Natural killer cell (primary cell): ENCODE measurements at regions not wholly inside any gene's neighbourhood (a gene's known extent, or its start where the extent isn't known, plus 50 kb on each side); places are given as distances from the start of the nearest gene placed in this dataset.

Experiments
- ATAC-seq, 3 donors: fragments of 150-1000 bp in 2 of 3; fragments of 200-7000 bp in 1 of 3; cut with Tn5 transposase; 1 replicate in 1 of 3; 2 replicates in 2 of 3; pipeline ENCODE4 v1.10.0; 2021; ENCODE audit warnings: mild to moderate bottlenecking in 2 of 3, moderate library complexity in 2 of 3
- DNase-seq, 2 donors: peaks; one replicate each; pipeline versions ENCODE4 v3.0.0 to v3.0.0-alpha.2; 2013 to 2021; ENCODE audit warnings: mixed read lengths in 1 of 2
- H3K27ac ChIP-seq: one replicate; pipeline ENCODE4 v1.5.1; 2013; ENCODE audit warnings: mild to moderate bottlenecking, low read length
- H3K27me3 ChIP-seq: one replicate; pipeline ENCODE4 v1.6.1; 2013; ENCODE audit warnings: low read length; ENCODE audit not compliant: control insufficient read depth, insufficient read depth
- H3K36me3 ChIP-seq: one replicate; pipeline ENCODE4 v1.6.1; 2013; ENCODE audit warnings: low read length; ENCODE audit not compliant: control insufficient read depth, insufficient read depth
- H3K4me1 ChIP-seq: one replicate; pipeline ENCODE4 v1.6.1; 2013; ENCODE audit warnings: low read length; ENCODE audit not compliant: control insufficient read depth, insufficient read depth
- H3K4me3 ChIP-seq: one replicate; pipeline ENCODE4 v1.5.1; 2013; ENCODE audit warnings: low read length
- H3K9me3 ChIP-seq: one replicate; pipeline ENCODE4 v1.6.1; 2013; ENCODE audit warnings: low read length; ENCODE audit not compliant: control insufficient read depth, insufficient read depth
- H3K27ac Mint-ChIP-seq, 2 donors: one replicate each; pipeline ENCODE4 v1.8.0; 2022; ENCODE audit warnings: mild to moderate bottlenecking in 2 of 2, mixed read lengths in 2 of 2, moderate library complexity in 1 of 2
- H3K27me3 Mint-ChIP-seq, 2 donors: one replicate each; pipeline ENCODE4 v1.8.0; 2022; ENCODE audit warnings: low read depth in 2 of 2, mixed read lengths in 2 of 2
- H3K36me3 Mint-ChIP-seq: one replicate; pipeline ENCODE4 v1.8.0; 2022; ENCODE audit warnings: mixed read lengths
- H3K4me1 Mint-ChIP-seq, 2 donors: one replicate each; pipeline ENCODE4 v1.8.0; 2022; ENCODE audit warnings: mixed read lengths in 2 of 2
- H3K4me3 Mint-ChIP-seq: one replicate; pipeline ENCODE4 v1.8.0; 2022; ENCODE audit warnings: mild to moderate bottlenecking, moderate library complexity, mixed read lengths
- H3K9me3 Mint-ChIP-seq, 2 donors: one replicate each; pipeline ENCODE4 v1.8.0; 2022; ENCODE audit warnings: mixed read lengths in 2 of 2
- WGBS: methylation state at CpG from one replicate; pipeline ENCODE4 v1.1.7; 2013; ENCODE audit warnings: missing lambda C conversion rate; ENCODE audit not compliant: insufficient coverage; 5-methylcytosine and 5-hydroxymethylcytosine counted together
- intact Hi-C: fragments of 100-400 bp; cut with micrococcal nuclease; formaldehyde crosslinking; loops from one replicate; pipeline ENCODE4 v1.14.2; 2022
- TF ChIP-seq, protein P1 (sequence below): fragments of 200-600 bp; IDR thresholded peaks from one replicate; pipeline ENCODE4 v1.8.0; 2022; ENCODE audit warnings: antibody characterized with exemption

DNA sequence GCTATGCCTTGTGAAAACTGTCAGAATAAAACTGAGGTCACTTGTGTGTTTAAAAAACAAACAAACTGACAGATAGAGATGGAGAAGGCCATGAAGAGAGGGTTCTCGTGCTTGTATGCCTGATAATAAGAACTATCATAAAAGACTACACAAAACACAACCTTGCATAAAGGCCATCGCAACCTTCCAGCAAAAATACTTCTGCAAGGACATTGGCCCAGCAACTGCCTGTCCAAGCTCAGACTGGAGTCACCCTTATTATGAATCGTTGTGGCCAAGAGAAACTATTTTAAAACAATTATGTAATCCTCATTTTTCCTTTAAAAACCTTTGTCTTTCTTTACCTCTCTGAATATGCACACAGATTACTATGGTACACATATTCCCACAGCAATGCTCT, 93.0 kb upstream of the SMLR1 start:
- Histone ChIP-seq H3K36me3 (no peaks in the 10 kb centered on the region), H3K9me3 (no peaks in the 10 kb centered on the region), H3K4me3 (no peak overlapping the region), H3K4me1 (no peaks in the 10 kb centered on the region), H3K27me3 (no peaks in the 10 kb centered on the region), H3K27ac (no peak overlapping the region)
- no peaks in the 10 kb centered on the region for H3K9me3 Mint-ChIP-seq
- H3K4me1 Mint-ChIP-seq = peaks cover 13 to 16% of the 10 kb centered on the region in 2 donors
- no peak overlapping the region for H3K4me3 Mint-ChIP-seq
- ATAC-seq (no peak), DNase-seq (no peak)
- H3K27ac Mint-ChIP-seq = no peak overlapping the region
- H3K36me3 Mint-ChIP-seq = no peaks in the 10 kb centered on the region
- intact Hi-C loops = no loop called here
- TF ChIP-seq, protein P1, sequence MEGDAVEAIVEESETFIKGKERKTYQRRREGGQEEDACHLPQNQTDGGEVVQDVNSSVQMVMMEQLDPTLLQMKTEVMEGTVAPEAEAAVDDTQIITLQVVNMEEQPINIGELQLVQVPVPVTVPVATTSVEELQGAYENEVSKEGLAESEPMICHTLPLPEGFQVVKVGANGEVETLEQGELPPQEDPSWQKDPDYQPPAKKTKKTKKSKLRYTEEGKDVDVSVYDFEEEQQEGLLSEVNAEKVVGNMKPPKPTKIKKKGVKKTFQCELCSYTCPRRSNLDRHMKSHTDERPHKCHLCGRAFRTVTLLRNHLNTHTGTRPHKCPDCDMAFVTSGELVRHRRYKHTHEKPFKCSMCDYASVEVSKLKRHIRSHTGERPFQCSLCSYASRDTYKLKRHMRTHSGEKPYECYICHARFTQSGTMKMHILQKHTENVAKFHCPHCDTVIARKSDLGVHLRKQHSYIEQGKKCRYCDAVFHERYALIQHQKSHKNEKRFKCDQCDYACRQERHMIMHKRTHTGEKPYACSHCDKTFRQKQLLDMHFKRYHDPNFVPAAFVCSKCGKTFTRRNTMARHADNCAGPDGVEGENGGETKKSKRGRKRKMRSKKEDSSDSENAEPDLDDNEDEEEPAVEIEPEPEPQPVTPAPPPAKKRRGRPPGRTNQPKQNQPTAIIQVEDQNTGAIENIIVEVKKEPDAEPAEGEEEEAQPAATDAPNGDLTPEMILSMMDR = no peak
- no peaks in the 10 kb centered on the region for H3K27me3 Mint-ChIP-seq
- WGBS = 90% methylated on average over 2 of the region's 3 CpGs

DNA sequence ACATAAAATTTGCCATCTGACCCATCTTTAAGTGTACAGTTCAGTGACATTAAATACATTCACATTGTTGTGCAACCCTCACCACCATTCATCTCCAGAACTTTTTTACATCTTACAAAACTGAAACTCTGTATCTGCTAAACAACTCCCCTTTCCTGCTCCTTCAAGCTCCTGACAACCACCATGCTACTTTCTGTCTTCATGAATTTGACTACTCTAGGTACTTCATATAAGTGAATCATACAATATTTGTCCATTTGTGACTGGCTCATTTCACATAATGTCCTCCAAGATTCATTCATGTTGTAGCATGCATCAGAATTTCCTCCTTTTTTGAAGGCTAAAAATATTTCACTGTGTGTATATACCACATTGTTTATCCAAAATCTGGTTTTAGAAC, 86.9 kb upstream of the SMLR1 start:
- H3K9me3 ChIP-seq = no peaks in the 10 kb centered on the region
- TF ChIP-seq, protein P1 = no peak
- no peak overlapping the region for H3K4me3 ChIP-seq
- no peak overlapping the region for H3K27ac ChIP-seq
- peaks cover 4% of the 10 kb centered on the region for H3K27me3 ChIP-seq
- Mint-ChIP-seq H3K27me3 (peaks cover 8 to 22% of the 10 kb centered on the region in 2 donors), H3K36me3 (no peaks in the 10 kb centered on the region), H3K4me1 (peaks cover 0 to 4% of the 10 kb centered on the region in 2 donors), H3K9me3 (no peaks in the 10 kb centered on the region), H3K27ac (no peak overlapping the region), H3K4me3 (no peak overlapping the region)
- H3K4me1 ChIP-seq = no peaks in the 10 kb centered on the region
- no peaks in the 10 kb centered on the region for H3K36me3 ChIP-seq
- intact Hi-C loops = no loop called here
- ATAC-seq (no peak), DNase-seq (no peak)

DNA sequence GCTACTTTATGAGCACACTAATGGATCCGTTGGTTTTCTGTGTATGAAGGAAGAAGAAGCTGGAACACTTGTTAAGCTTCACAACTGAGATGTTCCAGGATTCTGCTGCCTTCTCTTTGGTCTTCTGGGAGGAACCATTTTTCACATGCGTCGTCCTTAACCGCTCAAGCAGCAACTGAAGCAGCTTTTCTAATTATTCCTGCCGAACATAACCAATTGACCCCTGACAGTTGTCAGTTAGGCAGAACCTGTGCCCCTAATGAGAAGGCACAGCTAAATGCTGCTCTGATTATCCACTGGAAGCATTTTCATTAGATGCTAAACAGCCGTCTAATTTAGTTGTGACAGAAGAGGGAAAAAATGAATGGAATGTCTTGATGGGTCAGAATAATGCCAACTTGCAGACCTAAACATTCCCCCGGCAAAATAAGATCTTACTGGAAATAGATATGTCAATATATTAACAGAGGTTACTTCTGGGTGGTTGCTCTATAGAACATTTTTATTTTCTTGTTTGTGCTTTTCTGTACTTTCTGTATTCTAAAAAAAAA, 85.0 kb upstream of the SMLR1 start:
- Mint-ChIP-seq H3K27ac (no peak overlapping the region), H3K4me3 (no peak overlapping the region), H3K9me3 (no peaks in the 10 kb centered on the region), H3K36me3 (no peaks in the 10 kb centered on the region), H3K4me1 (peaks cover 0 to 4% of the 10 kb centered on the region in 2 donors), H3K27me3 (peaks cover 8 to 22% of the 10 kb centered on the region in 2 donors)
- WGBS = 91% methylated on average over 7 of the region's 7 CpGs
- Histone ChIP-seq H3K36me3 (no peaks in the 10 kb centered on the region), H3K27ac (no peak overlapping the region), H3K4me1 (no peaks in the 10 kb centered on the region), H3K27me3 (peaks cover 4% of the 10 kb centered on the region), H3K9me3 (no peaks in the 10 kb centered on the region), H3K4me3 (no peak overlapping the region)
- TF ChIP-seq, protein P1 = no peak
- intact Hi-C loops = no loop called here
- no peak for DNase-seq
- ATAC-seq = no peak

DNA sequence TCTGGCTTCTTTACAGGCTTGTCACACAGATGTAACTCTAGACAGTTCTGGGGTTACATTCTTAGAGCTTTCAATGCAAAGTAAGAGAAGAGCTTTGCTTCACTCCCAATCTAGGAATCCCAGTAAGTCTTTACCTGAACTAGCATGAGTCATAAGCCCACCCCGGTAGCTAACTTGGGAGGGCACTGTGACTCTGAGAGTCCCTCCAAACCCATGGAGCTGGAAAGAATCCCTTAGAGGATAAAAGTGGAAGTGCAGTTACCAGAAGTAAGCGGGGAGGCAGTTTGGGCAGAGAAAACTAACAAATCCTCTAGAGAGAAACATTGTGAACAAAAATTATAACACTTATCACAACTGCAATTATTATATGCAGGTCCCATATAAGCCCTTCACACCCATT, 84.0 kb upstream of the SMLR1 start:
- Histone ChIP-seq H3K4me1 (no peaks in the 10 kb centered on the region), H3K9me3 (no peaks in the 10 kb centered on the region), H3K36me3 (no peaks in the 10 kb centered on the region), H3K4me3 (no peak overlapping the region), H3K27me3 (peaks cover 4% of the 10 kb centered on the region), H3K27ac (no peak overlapping the region)
- WGBS = 86% methylated on average over 2 of the region's 2 CpGs
- Mint-ChIP-seq H3K36me3 (no peaks in the 10 kb centered on the region), H3K27ac (no peak overlapping the region), H3K4me3 (no peak overlapping the region), H3K4me1 (peaks cover 0 to 4% of the 10 kb centered on the region in 2 donors), H3K9me3 (no peaks in the 10 kb centered on the region), H3K27me3 (peaks cover 8 to 22% of the 10 kb centered on the region in 2 donors)
- DNase-seq (no peak), ATAC-seq (no peak)
- TF ChIP-seq, protein P1 = no peak
- intact Hi-C loops = no loop called here
